ENCODE measurements at regions not wholly inside any gene's neighbourhood (a gene's known extent, or its start where the extent isn't known, plus 50 kb on each side); places are given as distances from the start of the nearest gene placed in this dataset.

- no peak for DNase-seq (ENCODE audit: low read depth)
Measured at GRCh38 chr4:189029976-189030504, 890.8 kb downstream of the TRIML1 start.

GRCh38 chr4:189032606-189033338, 893.5 kb downstream of the TRIML1 start:
- DNase-seq (ENCODE audit: low read depth): no peak

GRCh38 chr4:189033801-189034347, 894.6 kb downstream of the TRIML1 start:
- DNase-seq (ENCODE audit: low read depth): no peak

DNA sequence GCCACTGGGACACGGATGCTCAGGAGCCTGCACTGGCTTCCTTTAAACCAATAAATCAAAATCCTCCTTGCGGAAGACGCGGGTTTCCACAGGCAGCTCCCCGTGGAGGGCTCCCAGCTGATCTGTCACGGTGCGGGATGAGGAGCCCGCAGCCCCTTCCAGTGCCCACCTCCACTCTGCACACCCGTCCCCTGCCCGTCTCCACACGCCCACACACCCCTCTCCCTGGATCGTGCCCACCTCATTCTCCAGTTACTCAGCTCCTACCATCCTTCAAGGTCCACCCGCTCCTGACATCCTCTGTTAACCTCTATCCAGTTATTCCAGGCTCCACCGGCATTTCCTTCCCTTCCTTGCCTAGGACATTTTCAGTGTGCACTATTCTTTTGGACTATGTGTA, 895.9 kb downstream of the TRIML1 start:
- no peak for DNase-seq (ENCODE audit: low read depth)

GRCh38 chr4:189035654-189036053, 896.4 kb downstream of the TRIML1 start:
- no peak for DNase-seq (ENCODE audit: low read depth)

DNA sequence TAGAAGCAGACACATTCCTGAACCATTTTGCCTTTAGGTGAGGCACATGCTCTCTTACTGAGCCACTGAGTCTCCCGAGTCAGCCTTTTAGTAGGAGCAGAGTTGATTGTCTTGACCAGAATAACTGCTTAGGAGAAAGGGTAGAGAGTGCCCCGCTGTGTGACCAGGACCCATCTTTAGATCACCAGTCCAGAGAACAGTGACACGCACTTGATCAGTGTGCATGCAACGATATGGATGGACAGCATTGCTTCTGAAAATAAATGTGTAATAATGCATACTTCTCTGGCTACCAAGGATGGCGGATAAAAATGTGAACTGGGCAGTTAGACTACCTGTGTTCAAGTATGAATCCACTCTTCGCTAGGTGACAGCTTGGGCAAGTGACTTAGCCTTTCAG, 897.7 kb downstream of the TRIML1 start:
- no peak for DNase-seq (ENCODE audit: low read depth)

DNA sequence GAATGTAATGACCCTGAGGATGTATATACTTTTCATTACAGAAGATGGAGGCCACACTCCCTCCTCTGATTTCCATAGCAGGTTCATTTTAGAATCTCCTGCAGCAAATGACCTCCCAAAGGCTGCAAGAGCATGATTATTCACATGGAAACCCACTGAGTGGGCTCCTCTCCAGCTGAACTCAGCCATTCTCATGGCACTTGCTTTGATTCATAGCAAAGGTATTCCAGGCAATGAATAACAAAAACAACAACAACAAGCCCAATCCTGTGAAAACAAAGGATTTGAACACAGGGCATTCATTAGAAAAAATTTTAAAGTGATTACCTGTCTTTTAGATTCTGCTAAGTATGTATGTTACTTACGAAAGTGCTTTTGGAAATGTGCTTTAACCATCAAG, 894.0 kb upstream of the FRG1 start:
- DNase-seq (ENCODE audit: low read depth): no peak

DNA sequence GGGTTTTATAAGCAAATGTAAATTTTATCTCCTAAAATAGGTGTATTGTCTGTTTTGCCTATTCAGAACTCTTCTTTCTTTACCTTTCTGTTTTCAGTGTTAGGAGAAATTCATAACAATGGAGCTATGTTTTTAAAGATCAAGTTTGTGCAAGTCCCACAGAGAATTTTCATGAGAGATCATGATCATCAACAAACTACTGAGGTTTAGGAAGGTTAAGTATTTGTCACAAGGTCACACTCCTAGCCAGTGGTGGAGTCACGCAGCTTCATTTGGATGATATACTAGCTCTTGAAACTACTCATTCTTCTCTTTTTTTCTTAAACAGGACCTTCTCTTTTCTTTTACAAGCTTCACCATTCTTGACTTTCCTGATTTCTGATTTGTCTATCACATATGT, 892.6 kb upstream of the FRG1 start:
- DNase-seq (ENCODE audit: low read depth): no peak

DNA sequence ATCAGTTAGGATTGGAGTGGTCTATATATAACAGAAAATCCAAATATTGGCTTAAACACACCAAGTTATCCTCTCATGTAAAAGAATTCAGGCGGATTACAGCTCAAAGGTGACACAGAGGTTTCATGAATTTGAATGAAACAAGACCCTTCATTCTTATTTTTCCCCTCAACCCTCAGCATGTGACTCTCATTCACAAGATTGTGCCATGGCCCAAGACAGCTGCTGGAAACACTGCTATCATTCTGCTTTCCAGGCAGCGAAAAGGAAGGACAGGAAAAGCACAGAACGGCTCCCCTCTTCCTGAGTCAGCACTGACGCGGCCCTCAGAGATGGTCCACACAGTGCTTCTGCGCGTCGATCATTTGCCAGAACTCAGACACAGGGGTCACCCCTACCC, 891.0 kb upstream of the FRG1 start:
- DNase-seq (ENCODE audit: low read depth): no peak

DNA sequence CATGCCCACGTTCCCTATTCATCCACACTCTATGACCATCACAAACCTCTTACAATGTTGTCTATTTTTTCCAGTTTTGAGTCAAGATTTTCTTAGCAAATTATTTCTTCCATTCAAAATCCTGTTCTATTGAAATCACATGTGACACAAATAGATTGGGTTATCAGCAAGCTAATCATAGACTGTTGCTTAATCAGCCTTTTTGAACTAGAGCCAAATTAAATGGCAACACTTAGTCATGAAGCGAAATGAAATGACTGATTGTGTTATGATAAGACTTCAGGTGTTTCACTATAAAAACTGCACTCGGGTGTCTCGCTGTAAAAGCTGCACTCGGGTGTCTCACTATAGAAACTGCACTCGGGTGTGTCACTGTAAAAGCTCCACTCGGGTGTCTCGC, 890.0 kb upstream of the FRG1 start:
- no peak for DNase-seq (ENCODE audit: low read depth)

- no peak for DNase-seq (ENCODE audit: low read depth)
Measured at GRCh38 chr4:189053621-189054020, 887.1 kb upstream of the FRG1 start.

DNA sequence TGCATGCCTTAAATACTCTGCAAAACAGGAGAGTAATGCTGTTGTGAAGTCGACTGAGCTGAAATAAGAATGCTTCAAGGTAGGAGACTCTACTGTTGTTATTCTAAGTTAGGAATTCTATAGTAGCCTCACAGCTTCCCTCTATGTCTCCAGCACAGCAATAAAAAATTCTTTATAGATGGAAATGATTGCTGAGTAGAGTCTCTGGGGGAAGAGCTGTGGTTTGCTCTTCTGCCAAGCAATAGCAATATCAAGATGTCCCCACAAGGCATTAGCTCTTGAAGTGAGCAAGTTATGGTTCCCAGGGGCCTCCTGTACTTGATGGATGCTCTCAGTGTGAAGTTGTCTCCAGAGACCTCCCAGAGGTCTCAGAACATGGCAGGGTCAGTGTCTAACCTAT, 880.6 kb upstream of the FRG1 start:
- no peak for DNase-seq (ENCODE audit: low read depth)

GRCh38 chr4:189062047-189062820, 878.4 kb upstream of the FRG1 start:
- no peak for DNase-seq (ENCODE audit: low read depth)

GRCh38 chr4:189069772-189070171, 870.9 kb upstream of the FRG1 start:
- DNase-seq (ENCODE audit: low read depth): no peak

GRCh38 chr4:189071241-189071640, 869.4 kb upstream of the FRG1 start:
- DNase-seq (ENCODE audit: low read depth): no peak

DNA sequence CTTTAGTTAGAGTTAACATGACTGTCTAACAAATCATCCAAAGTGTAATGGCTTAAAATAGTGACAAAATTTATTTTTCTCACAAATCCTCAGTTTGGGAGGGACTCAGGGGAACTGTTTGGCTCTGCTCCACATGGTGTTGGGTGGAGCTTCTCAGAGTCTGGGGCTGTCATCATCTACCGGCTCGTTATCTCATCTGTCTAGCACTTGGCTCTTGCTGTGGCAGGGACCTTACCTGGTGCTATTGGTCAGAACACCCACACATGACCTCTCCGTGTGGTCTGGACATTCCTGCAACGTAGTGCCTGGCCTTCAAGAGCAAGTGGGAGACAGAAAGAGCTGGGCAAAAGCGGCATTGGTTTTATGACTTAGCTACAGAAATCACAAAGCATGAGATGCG, 866.9 kb upstream of the FRG1 start:
- no peak for DNase-seq (ENCODE audit: low read depth)

GRCh38 chr4:189081826-189082225, 858.8 kb upstream of the FRG1 start:
- no peak for DNase-seq (ENCODE audit: low read depth)

- DNase-seq (ENCODE audit: low read depth): no peak
Measured at GRCh38 chr4:189083769-189084168, 856.9 kb upstream of the FRG1 start.

- DNase-seq (ENCODE audit: low read depth): no peak
Measured at GRCh38 chr4:189084671-189085070, 856.0 kb upstream of the FRG1 start.

GRCh38 chr4:189087971-189088370, 852.7 kb upstream of the FRG1 start:
- no peak for DNase-seq (ENCODE audit: low read depth)

- DNase-seq (ENCODE audit: low read depth): no peak
Measured at GRCh38 chr4:189088780-189089179, 851.9 kb upstream of the FRG1 start.

- DNase-seq (ENCODE audit: low read depth): no peak
Measured at GRCh38 chr4:189090174-189090814, 850.4 kb upstream of the FRG1 start.

- no peak for DNase-seq (ENCODE audit: low read depth)
Measured at GRCh38 chr4:189092581-189092980, 848.1 kb upstream of the FRG1 start.
